ENCODE measurements at regions not wholly inside any gene's neighbourhood (a gene's known extent, or its start where the extent isn't known, plus 50 kb on each side); places are given as distances from the start of the nearest gene placed in this dataset.

DNA sequence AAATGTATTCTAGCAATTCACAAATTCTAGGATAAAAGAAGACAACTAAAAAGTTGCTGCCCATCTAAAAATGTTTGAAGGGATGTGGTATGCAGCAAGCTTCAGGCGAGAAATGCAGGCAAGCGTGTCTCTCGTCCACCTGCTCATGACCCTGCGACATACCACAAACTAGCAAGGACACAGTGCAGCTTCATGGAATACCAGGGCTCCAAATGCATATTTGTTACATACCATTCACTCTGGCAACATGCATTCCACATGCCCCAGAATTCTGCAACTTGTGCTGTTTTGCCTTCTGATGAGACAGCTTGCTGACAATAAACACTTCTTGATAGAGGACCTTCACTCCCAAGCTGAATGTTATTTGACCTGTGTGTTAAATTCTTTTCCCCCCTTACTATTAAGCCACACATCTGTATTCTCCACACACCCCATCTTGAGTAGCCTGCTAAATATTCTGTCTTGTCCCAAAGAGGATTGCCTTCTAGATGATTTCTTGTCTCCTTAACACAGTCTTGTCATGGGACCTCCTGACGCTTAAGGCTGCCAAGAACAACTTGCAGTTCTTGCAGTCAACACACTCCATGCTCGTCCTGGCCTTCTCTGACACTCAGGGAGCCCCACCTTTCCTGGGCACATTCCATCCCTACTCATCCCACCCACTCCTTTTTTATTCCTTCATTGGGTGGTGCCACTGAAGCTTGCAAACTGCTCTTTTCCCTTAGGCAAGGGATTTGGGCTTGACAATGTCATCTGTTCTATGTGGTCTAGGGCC is 340.5 kb downstream of the PIK3R1 start:
- TF ChIP-seq, protein P1, sequence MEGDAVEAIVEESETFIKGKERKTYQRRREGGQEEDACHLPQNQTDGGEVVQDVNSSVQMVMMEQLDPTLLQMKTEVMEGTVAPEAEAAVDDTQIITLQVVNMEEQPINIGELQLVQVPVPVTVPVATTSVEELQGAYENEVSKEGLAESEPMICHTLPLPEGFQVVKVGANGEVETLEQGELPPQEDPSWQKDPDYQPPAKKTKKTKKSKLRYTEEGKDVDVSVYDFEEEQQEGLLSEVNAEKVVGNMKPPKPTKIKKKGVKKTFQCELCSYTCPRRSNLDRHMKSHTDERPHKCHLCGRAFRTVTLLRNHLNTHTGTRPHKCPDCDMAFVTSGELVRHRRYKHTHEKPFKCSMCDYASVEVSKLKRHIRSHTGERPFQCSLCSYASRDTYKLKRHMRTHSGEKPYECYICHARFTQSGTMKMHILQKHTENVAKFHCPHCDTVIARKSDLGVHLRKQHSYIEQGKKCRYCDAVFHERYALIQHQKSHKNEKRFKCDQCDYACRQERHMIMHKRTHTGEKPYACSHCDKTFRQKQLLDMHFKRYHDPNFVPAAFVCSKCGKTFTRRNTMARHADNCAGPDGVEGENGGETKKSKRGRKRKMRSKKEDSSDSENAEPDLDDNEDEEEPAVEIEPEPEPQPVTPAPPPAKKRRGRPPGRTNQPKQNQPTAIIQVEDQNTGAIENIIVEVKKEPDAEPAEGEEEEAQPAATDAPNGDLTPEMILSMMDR (IDR thresholded peaks at IDR 0.05; ENCODE audit: unreplicated experiment), result no peak

DNA sequence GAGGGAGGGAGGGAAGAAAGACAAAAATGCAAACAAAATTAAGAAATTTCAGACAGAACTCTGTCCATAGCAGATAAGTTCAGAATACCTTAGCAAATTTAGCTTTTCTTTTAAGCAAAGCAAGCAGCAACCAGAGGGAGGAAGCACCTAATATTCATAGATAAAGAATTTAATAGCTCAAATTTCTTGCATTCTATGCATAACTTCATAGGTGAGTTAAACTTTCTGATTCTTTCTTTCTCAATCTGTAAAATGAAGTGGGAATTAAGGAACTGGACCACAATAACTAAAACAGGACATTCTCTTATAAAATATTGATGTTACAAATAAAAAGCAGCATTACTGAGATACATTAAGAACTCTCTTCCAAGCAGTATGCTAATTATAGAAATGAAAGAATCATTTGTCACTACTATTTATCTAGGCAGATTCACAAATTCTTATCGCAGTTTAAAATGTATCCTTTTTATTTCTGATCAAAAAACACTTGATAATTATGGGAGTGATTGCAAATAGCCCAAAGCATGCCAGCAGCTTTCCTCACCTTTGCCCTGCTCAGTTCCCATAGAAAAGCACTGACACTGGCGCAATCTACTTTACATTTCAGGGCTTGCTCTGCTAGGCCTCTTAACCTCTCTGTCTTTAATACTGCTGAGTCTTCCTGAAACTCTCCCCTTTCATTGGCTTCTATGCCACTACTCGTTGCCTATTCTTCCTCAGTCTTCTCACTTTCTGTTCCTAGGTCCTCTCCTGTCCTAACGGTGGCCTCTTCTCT is 341.8 kb downstream of the PIK3R1 start:
- Mint-ChIP-seq H3K4me3 (ENCODE audit: unreplicated experiment) (no peak overlapping the region), H3K9me3 (ENCODE audit: unreplicated experiment) (no peaks in the 10 kb centered on the region), H3K27me3 (ENCODE audit: unreplicated experiment) (no peaks in the 10 kb centered on the region), H3K4me1 (ENCODE audit: unreplicated experiment) (no peaks in the 10 kb centered on the region), H3K27ac (ENCODE audit: unreplicated experiment) (no peak overlapping the region), H3K36me3 (ENCODE audit: low read depth, unreplicated experiment) (no peaks in the 10 kb centered on the region)
- TF ChIP-seq, protein P1 (IDR thresholded peaks at IDR 0.05; ENCODE audit: unreplicated experiment), result no peak
- DNase-seq (ENCODE audit: low spot score), result no peak

More for the DNA sequence above, 340.5 kb downstream of the PIK3R1 start:
- Mint-ChIP-seq H3K36me3 (ENCODE audit: low read depth, unreplicated experiment) (no peaks in the 10 kb centered on the region), H3K4me3 (ENCODE audit: unreplicated experiment) (no peak overlapping the region), H3K27me3 (ENCODE audit: unreplicated experiment) (no peaks in the 10 kb centered on the region), H3K27ac (ENCODE audit: unreplicated experiment) (no peak overlapping the region), H3K4me1 (ENCODE audit: unreplicated experiment) (no peaks in the 10 kb centered on the region), H3K9me3 (ENCODE audit: unreplicated experiment) (no peaks in the 10 kb centered on the region)
- no peak for DNase-seq (ENCODE audit: low spot score)

DNA sequence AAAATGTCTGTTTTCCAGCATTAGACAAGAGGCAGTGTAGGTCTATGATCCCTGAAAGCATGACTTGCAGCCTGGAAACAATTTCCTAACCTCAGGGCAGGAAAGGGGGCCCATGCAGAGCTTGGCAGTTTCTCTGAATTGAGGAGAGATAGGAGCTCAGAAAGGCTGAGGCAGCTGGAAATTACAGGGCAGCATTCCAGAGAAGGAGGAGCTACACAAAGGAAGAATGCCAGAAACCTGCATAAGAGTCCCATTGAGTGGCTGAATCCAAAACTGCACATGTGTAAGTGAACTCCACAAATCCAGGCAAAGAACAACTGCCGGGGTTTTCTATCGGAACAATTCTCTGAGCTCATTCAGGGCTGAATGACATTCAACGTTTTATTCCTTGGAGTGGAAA is 346.8 kb downstream of the PIK3R1 start:
- no peaks in the 10 kb centered on the region for H3K36me3 Mint-ChIP-seq (ENCODE audit: low read depth, unreplicated experiment)
- peaks cover 3% of the 10 kb centered on the region for H3K27me3 Mint-ChIP-seq (ENCODE audit: unreplicated experiment)
- H3K27ac Mint-ChIP-seq (ENCODE audit: unreplicated experiment), result no peak overlapping the region
- TF ChIP-seq, protein P1 (IDR thresholded peaks at IDR 0.05; ENCODE audit: unreplicated experiment), result no peak
- H3K4me3 Mint-ChIP-seq (ENCODE audit: unreplicated experiment), result no peak overlapping the region
- no peak for DNase-seq (ENCODE audit: low spot score)
- no peaks in the 10 kb centered on the region for H3K9me3 Mint-ChIP-seq (ENCODE audit: unreplicated experiment)
- no peaks in the 10 kb centered on the region for H3K4me1 Mint-ChIP-seq (ENCODE audit: unreplicated experiment)

DNA sequence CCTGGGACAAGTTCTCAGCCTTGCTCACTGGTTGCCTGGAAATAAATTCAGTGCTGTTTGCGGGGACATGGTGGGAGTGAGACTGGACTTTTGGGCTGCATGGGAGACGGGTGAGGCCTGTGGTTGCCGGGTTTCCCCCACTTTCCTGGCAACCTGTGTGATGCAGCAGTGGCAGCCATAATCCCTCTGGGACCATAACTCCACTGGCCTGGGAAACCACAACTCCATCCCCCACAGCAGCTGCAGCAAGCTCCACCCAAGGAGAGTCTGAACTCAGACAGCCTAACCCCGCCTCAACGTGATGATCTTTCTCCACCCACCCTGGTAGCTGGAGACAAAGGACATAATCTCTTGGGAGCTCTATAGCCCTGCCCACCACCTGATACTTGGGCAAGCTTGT is 349.9 kb downstream of the PIK3R1 start:
- no peaks in the 10 kb centered on the region for H3K4me1 Mint-ChIP-seq (ENCODE audit: unreplicated experiment)
- no peaks in the 10 kb centered on the region for H3K9me3 Mint-ChIP-seq (ENCODE audit: unreplicated experiment)
- TF ChIP-seq, protein P1 (IDR thresholded peaks at IDR 0.05; ENCODE audit: unreplicated experiment), result no peak
- no peaks in the 10 kb centered on the region for H3K36me3 Mint-ChIP-seq (ENCODE audit: low read depth, unreplicated experiment)
- peaks cover 3% of the 10 kb centered on the region for H3K27me3 Mint-ChIP-seq (ENCODE audit: unreplicated experiment)
- no peak for DNase-seq (ENCODE audit: low spot score)
- no peak overlapping the region for H3K4me3 Mint-ChIP-seq (ENCODE audit: unreplicated experiment)
- no peak overlapping the region for H3K27ac Mint-ChIP-seq (ENCODE audit: unreplicated experiment)

DNA sequence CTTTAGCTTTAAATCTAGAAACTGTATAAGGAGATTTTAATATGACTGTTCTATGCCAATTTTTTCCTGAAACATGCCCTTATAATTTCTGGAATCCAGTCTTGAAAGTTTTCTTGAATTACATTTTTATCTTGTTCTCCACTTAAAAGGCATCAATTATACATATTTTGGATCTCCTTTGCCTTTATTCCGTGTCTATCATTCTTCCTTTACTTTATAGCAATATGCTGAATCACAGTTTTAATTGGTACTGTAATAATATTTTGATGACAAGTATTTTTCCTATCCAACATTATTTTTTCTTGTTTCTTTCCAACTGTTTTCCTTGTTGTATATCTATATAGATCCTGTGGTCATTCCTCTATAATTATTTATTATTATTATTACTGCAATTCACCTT is 361.2 kb downstream of the PIK3R1 start:
- Mint-ChIP-seq H3K27ac (ENCODE audit: unreplicated experiment) (no peak overlapping the region), H3K27me3 (ENCODE audit: unreplicated experiment) (no peaks in the 10 kb centered on the region), H3K4me3 (ENCODE audit: unreplicated experiment) (no peak overlapping the region), H3K4me1 (ENCODE audit: unreplicated experiment) (no peaks in the 10 kb centered on the region), H3K9me3 (ENCODE audit: unreplicated experiment) (no peaks in the 10 kb centered on the region), H3K36me3 (ENCODE audit: low read depth, unreplicated experiment) (no peaks in the 10 kb centered on the region)
- TF ChIP-seq, protein P1 (IDR thresholded peaks at IDR 0.05; ENCODE audit: unreplicated experiment), result no peak
- no peak for DNase-seq (ENCODE audit: low spot score)
